ENCODE measurements at regions not wholly inside any gene's neighbourhood (a gene's known extent, or its start where the extent isn't known, plus 50 kb on each side); places are given as distances from the start of the nearest gene placed in this dataset.

GRCh38 chr4:71136071-71136470, 142.6 kb downstream of the DCK start:
- TF ChIP-seq, protein P1, sequence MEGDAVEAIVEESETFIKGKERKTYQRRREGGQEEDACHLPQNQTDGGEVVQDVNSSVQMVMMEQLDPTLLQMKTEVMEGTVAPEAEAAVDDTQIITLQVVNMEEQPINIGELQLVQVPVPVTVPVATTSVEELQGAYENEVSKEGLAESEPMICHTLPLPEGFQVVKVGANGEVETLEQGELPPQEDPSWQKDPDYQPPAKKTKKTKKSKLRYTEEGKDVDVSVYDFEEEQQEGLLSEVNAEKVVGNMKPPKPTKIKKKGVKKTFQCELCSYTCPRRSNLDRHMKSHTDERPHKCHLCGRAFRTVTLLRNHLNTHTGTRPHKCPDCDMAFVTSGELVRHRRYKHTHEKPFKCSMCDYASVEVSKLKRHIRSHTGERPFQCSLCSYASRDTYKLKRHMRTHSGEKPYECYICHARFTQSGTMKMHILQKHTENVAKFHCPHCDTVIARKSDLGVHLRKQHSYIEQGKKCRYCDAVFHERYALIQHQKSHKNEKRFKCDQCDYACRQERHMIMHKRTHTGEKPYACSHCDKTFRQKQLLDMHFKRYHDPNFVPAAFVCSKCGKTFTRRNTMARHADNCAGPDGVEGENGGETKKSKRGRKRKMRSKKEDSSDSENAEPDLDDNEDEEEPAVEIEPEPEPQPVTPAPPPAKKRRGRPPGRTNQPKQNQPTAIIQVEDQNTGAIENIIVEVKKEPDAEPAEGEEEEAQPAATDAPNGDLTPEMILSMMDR (IDR thresholded peaks at IDR 0.05): no peak

DNA sequence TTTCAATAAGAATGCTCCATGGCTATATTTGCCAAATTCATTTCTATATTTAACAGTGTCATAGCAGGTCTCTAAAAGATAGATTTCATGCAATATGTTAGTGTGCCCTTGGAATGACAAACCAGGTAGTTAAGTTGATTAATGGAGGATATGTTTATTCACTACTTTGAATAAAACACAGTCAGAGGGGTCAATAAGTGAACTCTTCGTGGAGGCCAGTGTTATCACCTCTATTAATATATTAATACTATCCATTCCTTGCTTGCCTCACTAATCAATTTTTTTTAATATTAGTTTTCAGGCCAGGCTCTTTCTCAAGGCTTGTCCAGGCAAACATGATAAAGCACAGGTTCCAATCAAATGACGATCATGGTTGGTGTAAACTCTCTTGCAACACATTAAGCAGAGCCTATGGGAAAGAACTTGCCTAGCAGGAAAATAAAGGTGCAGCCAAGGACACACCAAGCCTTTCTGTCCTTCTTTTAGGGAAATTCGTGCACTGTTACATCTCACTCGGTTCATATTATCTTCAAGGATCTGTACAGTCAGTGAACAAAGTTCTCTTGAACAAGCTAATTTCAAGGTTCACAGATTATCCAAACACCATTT, 144.7 kb downstream of the DCK start:
- TF ChIP-seq, protein P1 (IDR thresholded peaks at IDR 0.05): no peak

DNA sequence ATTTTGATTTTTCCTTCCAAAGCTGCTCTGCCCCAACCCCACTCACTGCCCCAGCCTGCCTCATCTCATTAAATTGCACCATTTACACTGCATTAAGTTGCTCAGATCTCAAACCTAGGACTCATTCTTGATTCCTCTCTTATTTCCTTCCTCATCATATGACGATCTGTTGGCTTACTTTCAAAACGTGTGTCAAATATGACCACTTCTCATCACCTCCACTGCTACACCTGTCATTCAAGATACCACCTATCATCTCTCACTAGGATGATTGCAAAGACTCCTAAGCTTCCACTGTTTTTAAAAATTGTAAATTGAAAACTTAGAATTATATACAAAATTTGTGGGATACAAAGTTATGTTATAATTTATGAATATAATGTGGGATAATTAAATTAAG, 147.1 kb downstream of the DCK start:
- TF ChIP-seq, protein P1 (IDR thresholded peaks at IDR 0.05): no peak

GRCh38 chr4:71141125-71141524, 147.7 kb downstream of the DCK start:
- TF ChIP-seq, protein P1 (IDR thresholded peaks at IDR 0.05): no peak

DNA sequence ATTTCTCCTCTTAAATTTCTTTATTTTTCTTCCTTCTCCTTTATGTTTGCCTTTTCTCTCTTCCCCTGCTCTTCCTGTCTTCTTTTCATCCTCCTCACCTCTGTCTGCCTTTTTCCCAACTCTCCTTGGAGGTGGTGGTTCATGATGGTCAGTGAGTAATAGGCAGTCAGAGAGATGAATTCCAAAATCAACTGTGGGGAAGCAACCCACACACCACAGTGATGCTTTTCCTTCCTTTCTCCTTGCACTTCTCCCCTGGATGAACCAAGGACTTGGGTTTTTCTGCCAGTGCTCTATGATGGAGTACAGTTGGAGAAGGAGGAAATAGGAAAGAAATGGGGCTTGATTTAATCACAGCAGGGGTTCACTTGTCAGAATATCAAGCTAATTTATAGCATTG, 153.8 kb downstream of the DCK start:
- TF ChIP-seq, protein P1 (IDR thresholded peaks at IDR 0.05): no peak

DNA sequence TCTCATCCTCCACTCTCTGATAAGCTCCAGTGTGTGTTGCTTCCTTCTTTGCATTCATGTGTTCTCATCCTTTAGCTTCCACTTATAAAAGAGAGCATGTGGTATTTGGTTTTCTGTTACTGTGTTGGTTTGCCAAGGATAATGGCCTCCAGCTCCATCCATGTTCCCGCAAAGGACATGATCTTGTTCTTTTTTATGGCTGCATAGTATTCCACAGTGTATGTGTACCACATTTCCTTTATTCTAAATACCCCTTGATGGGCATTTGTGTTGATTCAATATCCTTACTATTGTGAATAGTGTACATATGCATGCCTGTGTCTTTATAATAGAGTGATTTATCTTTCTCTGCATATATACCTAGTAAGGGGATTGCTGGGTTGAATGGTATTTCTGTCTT, 155.1 kb downstream of the DCK start:
- TF ChIP-seq, protein P1 (IDR thresholded peaks at IDR 0.05): no peak

DNA sequence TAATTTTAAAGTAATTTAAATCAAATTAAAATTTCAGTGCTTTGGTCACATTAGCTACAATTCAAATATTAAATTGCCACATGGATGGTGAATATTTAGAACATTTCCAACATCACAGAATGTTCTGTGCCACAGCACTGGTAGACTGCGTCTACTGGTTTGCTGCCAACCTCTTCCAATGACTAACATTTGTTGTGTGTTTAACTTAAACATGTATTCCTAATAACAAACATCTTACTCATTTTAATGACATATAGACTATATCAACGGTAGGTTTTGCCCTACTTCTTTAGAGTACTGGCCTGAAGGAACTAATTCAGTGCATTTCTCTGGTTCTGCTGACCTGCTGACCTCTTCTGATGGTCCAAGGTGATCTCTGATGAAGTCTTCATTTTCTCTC, 157.6 kb downstream of the DCK start:
- TF ChIP-seq, protein P1 (IDR thresholded peaks at IDR 0.05): no peak

DNA sequence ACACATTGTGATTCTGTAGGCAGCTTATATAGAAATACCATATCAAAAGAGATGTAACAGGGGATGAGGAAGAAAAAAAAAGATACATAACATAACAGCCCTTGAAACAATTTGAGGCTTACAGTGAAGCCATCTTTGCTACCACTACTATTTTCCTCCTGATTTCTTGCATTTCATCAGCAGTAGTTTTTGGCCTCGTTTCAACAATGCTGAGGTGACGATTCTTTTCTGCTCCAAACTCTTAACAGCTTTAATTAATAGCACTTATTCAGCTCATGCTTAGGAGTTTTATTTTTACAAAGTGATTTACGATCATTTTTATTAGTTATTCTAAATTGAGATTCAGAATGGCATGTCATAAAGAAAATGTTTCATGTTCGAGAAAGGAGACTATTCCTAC, 163.2 kb downstream of the DCK start:
- TF ChIP-seq, protein P1 (IDR thresholded peaks at IDR 0.05): no peak

All from LNCAP (cell line).